PC-3 (cell line): ENCODE measurements at regions not wholly inside any gene's neighbourhood (a gene's known extent, or its start where the extent isn't known, plus 50 kb on each side); places are given as distances from the start of the nearest gene placed in this dataset.
"Not testable (repeated sequence)": the region's sequence is repeated elsewhere in the genome, so short reads cannot be mapped to it uniquely, and the experiment has no call there.

Experiments
- ATAC-seq: fragments of 200-7000 bp; cut with Tn5 transposase; 2 replicates; pipeline ENCODE4 v1.9.1; 2020; ENCODE audit warnings: mild to moderate bottlenecking, moderate library complexity
- BruUV-seq: library from RNA; stranded (reverse); fragments of 400-500 nt; replicated peaks from 2 replicates; lab custom pipeline; 2021; lab: Mats Ljungman, UMichigan
- CTCF ChIA-PET: fragments of 300-600 bp; sonication (Branson Sonifier 250); formaldehyde crosslinking; loops from one replicate; lab custom pipeline; 2022; ENCODE audit warnings: antibody characterized with exemption; lab: Charles Lee
- POLR2A ChIA-PET: fragments of 300-600 bp; sonication (Branson Sonifier 250); formaldehyde crosslinking; loops from one replicate; lab custom pipeline; 2022; ENCODE audit warnings: antibody characterized with exemption; ENCODE audit not compliant: unreplicated experiment; lab: Charles Lee
- DNase-seq: peaks from one replicate; pipeline ENCODE4 v3.0.0-alpha.2; 2015
- H2AFZ ChIP-seq: fragments of 300-600 bp; sonication (generic); 2 replicates; pipeline ENCODE4 v1.6.0; 2016; ENCODE audit warnings: antibody characterized with exemption, low read length
- H3F3A ChIP-seq: fragments of 300-600 bp; sonication (generic); one replicate; pipeline ENCODE4 v1.6.0; 2017; ENCODE audit warnings: antibody characterized with exemption, low read length, control low read depth, mild to moderate bottlenecking; ENCODE audit not compliant: unreplicated experiment
- H3K27ac ChIP-seq: fragments of 300-600 bp; sonication (generic); 2 replicates; pipeline ENCODE4 v1.5.1; 2016; ENCODE audit warnings: mild to moderate bottlenecking, low read length
- H3K27me3 ChIP-seq: fragments of 300-600 bp; sonication (generic); 2 replicates; pipeline ENCODE4 v1.6.1; 2016; ENCODE audit warnings: low read length, mixed read lengths
- H3K36me3 ChIP-seq: fragments of 300-600 bp; sonication (generic); 2 replicates; pipeline ENCODE4 v1.6.1; 2016; ENCODE audit warnings: low read depth, mixed run types, low read length, mixed read lengths
- H3K4me1 ChIP-seq: fragments of 300-600 bp; sonication (generic); 2 replicates; pipeline ENCODE4 v1.5.1; 2016; ENCODE audit warnings: low read length; ENCODE audit not compliant: insufficient read depth
- H3K4me2 ChIP-seq: fragments of 300-600 bp; sonication (generic); 2 replicates; pipeline ENCODE4 v1.6.0; 2016; ENCODE audit warnings: low read length
- H3K4me3 ChIP-seq: fragments of 300-600 bp; sonication (generic); 2 replicates; pipeline ENCODE4 v1.5.1; 2016; ENCODE audit warnings: mild to moderate bottlenecking, low read length, mixed read lengths
- H3K79me2 ChIP-seq: fragments of 300-600 bp; sonication (generic); 2 replicates; pipeline ENCODE4 v1.6.1; 2017; ENCODE audit warnings: low read length, mixed read lengths
- H3K9ac ChIP-seq: fragments of 300-600 bp; sonication (generic); 2 replicates; pipeline ENCODE4 v1.6.0; 2016; ENCODE audit warnings: mild to moderate bottlenecking, low read length
- H3K9me2 ChIP-seq: fragments of 300-600 bp; sonication (generic); replicated peaks from 2 replicates; pipeline ENCODE4 v1.6.1; 2016; ENCODE audit warnings: mixed run types, low read length, mixed read lengths
- H3K9me3 ChIP-seq: fragments of 300-600 bp; sonication (generic); 2 replicates; pipeline ENCODE4 v1.6.1; 2016; ENCODE audit warnings: low read length, mixed read lengths
- H4K20me1 ChIP-seq: fragments of 300-600 bp; sonication (generic); 2 replicates; pipeline ENCODE4 v1.6.1; 2016; ENCODE audit warnings: low read length, mixed read lengths
- CTCF ChIP-seq: fragments of 300-600 bp; sonication (generic); conservative IDR thresholded peaks from 2 replicates; pipeline ENCODE4 v1.5.1; 2017; ENCODE audit warnings: antibody characterized with exemption, low read depth, mild to moderate bottlenecking, low read length
- EZH2 ChIP-seq: fragments of 300-600 bp; sonication (generic); IDR thresholded peaks from one replicate; pipeline ENCODE4 v1.6.1; 2017; ENCODE audit warnings: antibody characterized with exemption, mild to moderate bottlenecking, low read length; ENCODE audit not compliant: unreplicated experiment
- EZH2phosphoT487 ChIP-seq: fragments of 300-600 bp; sonication (generic); IDR thresholded peaks from 2 replicates; pipeline ENCODE4 v1.6.1; 2018; ENCODE audit warnings: mild to moderate bottlenecking, antibody characterized with exemption, low read length, borderline replicate concordance
- intact Hi-C: fragments of 100-400 bp; cut with micrococcal nuclease; formaldehyde crosslinking; loops from 2 replicates; pipeline ENCODE4 v1.9.0; 2023

- Histone ChIP-seq H3K9me2 (no peaks in the 10 kb centered on the region), H3F3A (no peaks in the 10 kb centered on the region), H3K36me3 (no peaks in the 10 kb centered on the region), H3K4me3 (no peak overlapping the region), H3K27me3 (no peaks in the 10 kb centered on the region), H3K9me3 (no peaks in the 10 kb centered on the region), H3K4me1 (0 out of 2 replicates have a peak, but pooled peaks cover 5% of the 10 kb centered on the region), H4K20me1 (no peaks in the 10 kb centered on the region), H3K79me2 (no peaks in the 10 kb centered on the region), H3K27ac (no peak overlapping the region), H2AFZ (no peak overlapping the region), H3K4me2 (no peak overlapping the region), H3K9ac (no peak overlapping the region)
- no peak for ATAC-seq
- intact Hi-C loops, result no loop called here
- ChIA-PET POLR2A (no interaction called here), CTCF (no interaction called here)
- no TSS peak for BruUV-seq
- TF ChIP-seq EZH2 (no peak), CTCF (no peak), EZH2phosphoT487 (no peak)
- DNase-seq, result no peak
These were observed 88.9 kb downstream of the TFAP2B start for GRCh38 chr6:50907565-50907964.

GRCh38 chr6:50913105-50913770 lies 94.6 kb downstream of the TFAP2B start:
- Histone ChIP-seq H2AFZ (no peak overlapping the region), H3F3A (no peaks in the 10 kb centered on the region), H3K9ac (no peak overlapping the region), H3K4me2 (no peak overlapping the region), H3K36me3 (no peaks in the 10 kb centered on the region), H4K20me1 (no peaks in the 10 kb centered on the region), H3K9me2 (no peaks in the 10 kb centered on the region), H3K27ac (no peak overlapping the region), H3K4me1 (no peaks in the 10 kb centered on the region), H3K79me2 (no peaks in the 10 kb centered on the region), H3K27me3 (no peaks in the 10 kb centered on the region), H3K4me3 (no peak overlapping the region), H3K9me3 (peaks cover 7% of the 10 kb centered on the region; the same call in 1 of the 2 replicates)
- no peak for ATAC-seq
- ChIA-PET CTCF (no interaction called here), POLR2A (no interaction called here)
- DNase-seq, result no peak
- no peak for TF ChIP-seq CTCF
- no peak for TF ChIP-seq EZH2
- TF ChIP-seq EZH2phosphoT487, result no peak
- intact Hi-C loops, result no loop called here
- no TSS peak for BruUV-seq

- H2AFZ ChIP-seq, DNase-seq, H3K4me1 ChIP-seq, H3K27ac ChIP-seq, CTCF ChIA-PET, H3K4me2 ChIP-seq, H3K9ac ChIP-seq, H3K27me3 ChIP-seq, ATAC-seq, H4K20me1 ChIP-seq, H3F3A ChIP-seq, H3K36me3 ChIP-seq, H3K9me2 ChIP-seq, H3K9me3 ChIP-seq, POLR2A ChIA-PET, BruUV-seq, H3K4me3 ChIP-seq, H3K79me2 ChIP-seq, intact Hi-C loops: not testable (repeated sequence)
These were observed 102.7 kb downstream of the TFAP2B start for GRCh38 chr6:50921378-50921777.
